ENCODE measurements at regions not wholly inside any gene's neighbourhood (a gene's known extent, or its start where the extent isn't known, plus 50 kb on each side); places are given as distances from the start of the nearest gene placed in this dataset.

DNA sequence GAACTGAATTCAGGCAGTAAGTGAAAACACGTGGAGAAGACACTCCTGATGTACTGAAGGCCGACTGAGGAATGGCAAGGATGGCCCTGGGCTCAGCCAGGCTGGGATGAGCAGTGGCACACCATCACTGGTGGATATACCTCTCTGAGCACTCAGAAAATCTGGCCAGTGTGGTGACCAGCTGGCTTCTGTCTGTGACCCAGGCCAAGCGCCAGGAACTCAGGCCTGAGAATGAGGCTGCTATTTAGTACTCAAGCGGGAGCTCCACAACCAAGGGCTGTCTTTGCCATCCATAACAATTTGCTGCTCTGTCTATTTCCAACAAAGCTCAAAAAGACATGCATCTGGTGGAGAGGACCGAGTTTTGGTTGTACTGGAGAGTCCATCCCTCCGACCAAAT is 586.3 kb downstream of the BCL11B start:
- no peak for TF ChIP-seq PBX3 (IDR thresholded peaks at IDR 0.05)
- TF ChIP-seq CTCF (IDR thresholded peaks at IDR 0.05), result no peak
- TF ChIP-seq POLR2AphosphoS5 (IDR thresholded peaks at IDR 0.05; ENCODE audit: low read depth, low read length), result no peak
- TF ChIP-seq NRF1 (IDR thresholded peaks at IDR 0.05; ENCODE audit: low read depth, low read length), result no peak
- TF ChIP-seq REST (IDR thresholded peaks at IDR 0.05; ENCODE audit: low read depth, low read length), result no peak
- no peak for TF ChIP-seq EZH2phosphoT487 (IDR thresholded peaks at IDR 0.05; ENCODE audit: borderline replicate concordance, low read depth)
- no peak for TF ChIP-seq RAD21 (IDR thresholded peaks at IDR 0.05; ENCODE audit: low read length)
- no peak for TF ChIP-seq SIN3A (IDR thresholded peaks at IDR 0.05; ENCODE audit: borderline replicate concordance, low read depth, low read length)
- TF ChIP-seq SMC3 (IDR thresholded peaks at IDR 0.05; ENCODE audit: low read depth, low read length), result no peak
- TF ChIP-seq GABPA (IDR thresholded peaks at IDR 0.05; ENCODE audit: low read depth), result no peak
- no peak for TF ChIP-seq FOXJ3 (CRISPR knock-in tag; IDR thresholded peaks at IDR 0.05)
- TF ChIP-seq RXRA (IDR thresholded peaks at IDR 0.05; ENCODE audit: borderline replicate concordance, low read depth), result no peak
- no peak for TF ChIP-seq TAF1 (IDR thresholded peaks at IDR 0.05; ENCODE audit: borderline replicate concordance, low read depth, low read length)

Measured in SK-N-SH (cell line).